ENCODE measurements at regions not wholly inside any gene's neighbourhood (a gene's known extent, or its start where the extent isn't known, plus 50 kb on each side); places are given as distances from the start of the nearest gene placed in this dataset.

DNA sequence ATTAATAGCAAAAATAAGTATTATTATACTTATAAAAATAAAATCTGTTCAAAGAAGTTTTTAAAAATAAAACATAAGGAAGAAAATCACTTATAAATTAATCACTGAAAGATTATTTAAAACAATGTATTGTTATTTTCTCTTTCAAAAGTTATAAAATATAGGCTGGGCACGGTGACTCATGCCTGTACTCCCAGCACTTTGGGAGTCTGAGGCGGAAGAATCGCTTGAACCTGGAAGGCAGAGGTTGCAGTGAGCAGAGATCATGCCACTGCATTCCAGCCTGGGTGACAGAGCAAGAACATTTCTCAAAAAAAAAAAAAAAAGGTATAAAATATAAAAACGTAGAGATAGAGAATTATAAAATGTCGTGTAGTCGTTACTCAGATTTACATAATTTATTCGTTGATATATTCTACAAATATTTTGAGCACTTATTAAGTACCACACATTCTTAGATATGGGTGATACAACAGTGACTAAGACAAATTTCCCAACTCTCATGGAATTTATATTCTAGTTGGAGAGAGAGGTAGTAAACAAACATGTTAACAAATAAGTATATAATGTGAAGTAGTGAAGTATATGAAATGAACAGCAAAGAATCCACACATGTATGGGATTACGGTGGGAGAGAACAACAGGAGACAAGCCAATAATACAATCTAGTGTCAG lies 1030.0 kb downstream of the SORCS1 start:
- Histone ChIP-seq H3K18ac (ENCODE audit: low read depth, low read length) (no peak overlapping the region), H4K5ac (ENCODE audit: low read depth, low read length) (no peak overlapping the region), H3K4me1 (ENCODE audit: control insufficient read depth, insufficient read depth, low read length) (no peaks in the 10 kb centered on the region), H3K14ac (replicated peaks; ENCODE audit: low read depth, low read length) (no peak overlapping the region), H3K56ac (ENCODE audit: extremely low read depth, insufficient read depth, low read length) (no peak overlapping the region), H4K20me1 (ENCODE audit: insufficient read depth, low read length) (no peaks in the 10 kb centered on the region), H3K9me3 (ENCODE audit: control insufficient read depth, insufficient read depth, low read length) (peaks cover under 1% of the 10 kb centered on the region; the same call in 1 of the 2 replicates), H2AK5ac (ENCODE audit: low read depth, low read length) (no peak overlapping the region), H3K27me3 (ENCODE audit: control insufficient read depth, insufficient read depth, low read length) (no peaks in the 10 kb centered on the region), H3K9me1 (ENCODE audit: insufficient read depth, low read length) (no peaks in the 10 kb centered on the region), H2BK15ac (ENCODE audit: low read depth, low read length) (no peak overlapping the region), H3K4me3 (ENCODE audit: insufficient read depth, low read depth, low read length) (no peak overlapping the region), H2BK120ac (ENCODE audit: low read depth, low read length) (no peak overlapping the region), H3K9ac (ENCODE audit: low read depth, low read length) (no peak overlapping the region), H3K4ac (ENCODE audit: low read depth, low read length) (no peak overlapping the region), H4K8ac (ENCODE audit: low read depth in 2 of 2, low read length in 2 of 2) (no peak overlapping the region), H3K27ac (ENCODE audit: insufficient read depth, low read length) (no peak overlapping the region), H2AK9ac (replicated peaks; ENCODE audit: low read depth, low read length, poor library complexity) (no peak overlapping the region), H2AFZ (replicated peaks; ENCODE audit: low read length, poor library complexity) (no peak overlapping the region), H3K36me3 (ENCODE audit: control insufficient read depth, insufficient read depth, low read length) (no peaks in the 10 kb centered on the region), H3K4me2 (ENCODE audit: low read depth, low read length) (no peak overlapping the region), H2BK5ac (ENCODE audit: low read depth, low read length, poor library complexity, severe bottlenecking) (no peak overlapping the region), H3K23ac (ENCODE audit: low read depth, low read length) (no peak overlapping the region), H3K79me1 (ENCODE audit: low read depth in 1 of 2, low read length in 2 of 2) (no peaks in the 10 kb centered on the region), H2BK20ac (ENCODE audit: low read depth, low read length) (no peak overlapping the region), H4K91ac (ENCODE audit: insufficient read depth, low read depth, low read length) (no peak overlapping the region)
- WGBS, 2 experiments (ENCODE audit: extremely low coverage in 2 of 2, insufficient read length in 1 of 2), result no CpG with 5 or more reads among the region's 8 CpGs
- TF ChIP-seq RFX5 (IDR thresholded peaks at IDR 0.05; ENCODE audit: low read depth, low read length), result no peak
- TF ChIP-seq, protein P1, sequence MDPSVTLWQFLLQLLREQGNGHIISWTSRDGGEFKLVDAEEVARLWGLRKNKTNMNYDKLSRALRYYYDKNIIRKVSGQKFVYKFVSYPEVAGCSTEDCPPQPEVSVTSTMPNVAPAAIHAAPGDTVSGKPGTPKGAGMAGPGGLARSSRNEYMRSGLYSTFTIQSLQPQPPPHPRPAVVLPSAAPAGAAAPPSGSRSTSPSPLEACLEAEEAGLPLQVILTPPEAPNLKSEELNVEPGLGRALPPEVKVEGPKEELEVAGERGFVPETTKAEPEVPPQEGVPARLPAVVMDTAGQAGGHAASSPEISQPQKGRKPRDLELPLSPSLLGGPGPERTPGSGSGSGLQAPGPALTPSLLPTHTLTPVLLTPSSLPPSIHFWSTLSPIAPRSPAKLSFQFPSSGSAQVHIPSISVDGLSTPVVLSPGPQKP (IDR thresholded peaks at IDR 0.05; ENCODE audit: borderline replicate concordance, low read depth, low read length), result no peak
- TF ChIP-seq NFE2L2 (IDR thresholded peaks at IDR 0.05; ENCODE audit: low read depth, low read length), result no peak
- TF ChIP-seq MAFK (IDR thresholded peaks at IDR 0.05; ENCODE audit: low read depth, low read length), result no peak
- TF ChIP-seq MXI1 (IDR thresholded peaks at IDR 0.05; ENCODE audit: borderline replicate concordance, low read depth, low read length), result no peak
- no peak for TF ChIP-seq RCOR1 (IDR thresholded peaks at IDR 0.05; ENCODE audit: insufficient replicate concordance, low read length)
- TF ChIP-seq, protein P2, sequence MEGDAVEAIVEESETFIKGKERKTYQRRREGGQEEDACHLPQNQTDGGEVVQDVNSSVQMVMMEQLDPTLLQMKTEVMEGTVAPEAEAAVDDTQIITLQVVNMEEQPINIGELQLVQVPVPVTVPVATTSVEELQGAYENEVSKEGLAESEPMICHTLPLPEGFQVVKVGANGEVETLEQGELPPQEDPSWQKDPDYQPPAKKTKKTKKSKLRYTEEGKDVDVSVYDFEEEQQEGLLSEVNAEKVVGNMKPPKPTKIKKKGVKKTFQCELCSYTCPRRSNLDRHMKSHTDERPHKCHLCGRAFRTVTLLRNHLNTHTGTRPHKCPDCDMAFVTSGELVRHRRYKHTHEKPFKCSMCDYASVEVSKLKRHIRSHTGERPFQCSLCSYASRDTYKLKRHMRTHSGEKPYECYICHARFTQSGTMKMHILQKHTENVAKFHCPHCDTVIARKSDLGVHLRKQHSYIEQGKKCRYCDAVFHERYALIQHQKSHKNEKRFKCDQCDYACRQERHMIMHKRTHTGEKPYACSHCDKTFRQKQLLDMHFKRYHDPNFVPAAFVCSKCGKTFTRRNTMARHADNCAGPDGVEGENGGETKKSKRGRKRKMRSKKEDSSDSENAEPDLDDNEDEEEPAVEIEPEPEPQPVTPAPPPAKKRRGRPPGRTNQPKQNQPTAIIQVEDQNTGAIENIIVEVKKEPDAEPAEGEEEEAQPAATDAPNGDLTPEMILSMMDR (conservative IDR thresholded peaks at IDR 0.05; ENCODE audit: low read depth, low read length), result no peak
- TF ChIP-seq FOS (IDR thresholded peaks at IDR 0.05; ENCODE audit: low read depth, low read length), result no peak
- TF ChIP-seq, protein P3, sequence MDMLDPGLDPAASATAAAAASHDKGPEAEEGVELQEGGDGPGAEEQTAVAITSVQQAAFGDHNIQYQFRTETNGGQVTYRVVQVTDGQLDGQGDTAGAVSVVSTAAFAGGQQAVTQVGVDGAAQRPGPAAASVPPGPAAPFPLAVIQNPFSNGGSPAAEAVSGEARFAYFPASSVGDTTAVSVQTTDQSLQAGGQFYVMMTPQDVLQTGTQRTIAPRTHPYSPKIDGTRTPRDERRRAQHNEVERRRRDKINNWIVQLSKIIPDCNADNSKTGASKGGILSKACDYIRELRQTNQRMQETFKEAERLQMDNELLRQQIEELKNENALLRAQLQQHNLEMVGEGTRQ (IDR thresholded peaks at IDR 0.05; ENCODE audit: low read depth, low read length), result no peak
- no peak for TF ChIP-seq POLR2A (IDR thresholded peaks at IDR 0.05; ENCODE audit: low read depth, low read length)
- no peak for TF ChIP-seq CEBPB (IDR thresholded peaks at IDR 0.05; ENCODE audit: low read depth, low read length)
- TF ChIP-seq SMC3 (IDR thresholded peaks at IDR 0.05; ENCODE audit: low read depth, low read length), result no peak
- no peak for TF ChIP-seq RAD21 (IDR thresholded peaks at IDR 0.05; ENCODE audit: low read length)
- no peak for TF ChIP-seq MAZ (IDR thresholded peaks at IDR 0.05; ENCODE audit: borderline replicate concordance, low read depth, low read length)
- no peak for TF ChIP-seq BHLHE40 (IDR thresholded peaks at IDR 0.05; ENCODE audit: low read depth, low read length)
- BruUV-seq (replicated peaks), result no TSS peak
- CTCF ChIA-PET, result no interaction called here
- no peak for ATAC-seq (ENCODE audit: low read depth)
- in situ Hi-C loops (cut with MboI; ENCODE audit: low sequenced_read_pairs), result no loop called here
- intact Hi-C loops (cut with micrococcal nuclease), result no loop called here
- dilution Hi-C loops (cut with HindIII; ENCODE audit: low sequenced_read_pairs, unreplicated experiment), result no loop called here
- POLR2A ChIA-PET (ENCODE audit: unreplicated experiment), result no interaction called here
- DNase-seq, result no peak
